K562 (cell line): ENCODE measurements at regions not wholly inside any gene's neighbourhood (a gene's known extent, or its start where the extent isn't known, plus 50 kb on each side); places are given as distances from the start of the nearest gene placed in this dataset.

Source experiments
- ATAC-seq: fragments of 200-7000 bp; cut with Tn5 transposase; 3 replicates; pipeline ENCODE4 v1.9.1; 2020; ENCODE audit warnings: moderate library complexity
- BruUV-seq: library from RNA; stranded (reverse); fragments of 400-500 nt; replicated peaks from 2 replicates; lab custom pipeline; 2021; lab: Mats Ljungman, UMichigan
- CTCF ChIA-PET: fragments of 300-600 bp; formaldehyde crosslinking; extraction: SDS; loops from one replicate; lab custom pipeline; 2021; ENCODE audit warnings: low intra/inter-chr PET ratio; lab: Yijun Ruan, JAX
- POLR2A ChIA-PET: fragments of 300-600, 350-650 bp; sonication (Branson Sonifier 250); formaldehyde crosslinking; extraction: SDS; loops from one replicate; lab custom pipeline; 2021; ENCODE audit warnings: antibody characterized with exemption, inconsistent platforms; lab: Yijun Ruan, JAX
- DNase-seq, 4 experiments: peaks; one replicate each; pipeline versions ENCODE4 v3.0.0 to v3.0.0-alpha.2; 2011 to 2018; ENCODE audit warnings: low spot score in 3 of 4, mixed read lengths in 3 of 4; ENCODE audit errors: extremely low read depth in 1 of 4
- FAIRE-seq: peaks from 2 replicates; lab custom pipeline; 2011; peaks lifted over from hg19 to GRCh38; lab: Jason Lieb, UNC
- H2AFZ ChIP-seq: 2 replicates; pipeline ENCODE4 v1.6.0; 2011; ENCODE audit warnings: low read depth, low read length, control low read depth, inconsistent platforms
- H3K27ac ChIP-seq: fragments of 200-600 bp; 3 replicates; pipeline ENCODE4 v1.8.0; 2011; ENCODE audit warnings: low read depth, mild to moderate bottlenecking, control low read depth, inconsistent platforms, low read length, moderate library complexity, mixed read lengths; ENCODE audit errors: extremely low read depth
- H3K27me3 ChIP-seq, 2 experiments: fragments of 300-600 bp in 1 of 2; 2 replicates in 1 of 2; 3 replicates in 1 of 2; pipeline versions ENCODE4 v1.6.0 to v1.8.0; 2011; ENCODE audit warnings: inconsistent platforms in 2 of 2, low read length in 2 of 2, mild to moderate bottlenecking in 1 of 2, mixed read lengths in 1 of 2, moderate library complexity in 1 of 2; ENCODE audit not compliant: control insufficient read depth in 2 of 2, insufficient read depth in 2 of 2
- H3K36me3 ChIP-seq: fragments of 300-600 bp; 3 replicates; pipeline ENCODE4 v1.8.0; 2011; ENCODE audit warnings: mild to moderate bottlenecking, low read length, inconsistent platforms; ENCODE audit not compliant: control insufficient read depth, insufficient read depth
- H3K4me1 ChIP-seq, 2 experiments: fragments of 200-600 bp in 1 of 2; replicated peaks in 1 of 2; 2 replicates in 1 of 2; 3 replicates in 1 of 2; pipeline versions ENCODE4 v1.5.1 to v1.8.0; 2011; ENCODE audit warnings: inconsistent platforms in 2 of 2, low read length in 2 of 2, mild to moderate bottlenecking in 1 of 2, mixed read lengths in 1 of 2, moderate library complexity in 1 of 2; ENCODE audit not compliant: control insufficient read depth in 2 of 2, insufficient read depth in 2 of 2
- H3K4me2 ChIP-seq: 2 replicates; pipeline ENCODE4 v1.6.1; 2011; ENCODE audit warnings: low read length, control low read depth, inconsistent platforms, mixed read lengths; ENCODE audit not compliant: insufficient read depth
- H3K4me3 ChIP-seq: fragments of 200-600 bp; sonication (generic), shearing (Covaris generic); 2 replicates; pipeline ENCODE4 v1.5.1; 2016; ENCODE audit warnings: control low read depth, inconsistent platforms
- H3K79me2 ChIP-seq: fragments of 200-600 bp; 3 replicates; pipeline ENCODE4 v1.8.0; 2011; ENCODE audit warnings: low read length, inconsistent platforms; ENCODE audit not compliant: control insufficient read depth, insufficient read depth
- H3K9ac ChIP-seq, 2 experiments: 2 replicates each; pipeline versions ENCODE4 v1.6.0 to v1.6.1; 2011; ENCODE audit warnings: low read depth in 2 of 2, low read length in 2 of 2, control low read depth in 1 of 2, inconsistent platforms in 1 of 2, mild to moderate bottlenecking in 1 of 2, mixed read lengths in 1 of 2; ENCODE audit not compliant: insufficient read depth in 1 of 2
- H3K9me1 ChIP-seq: one replicate; pipeline ENCODE4 v1.6.0; 2011; ENCODE audit warnings: inconsistent platforms, mild to moderate bottlenecking, low read length, moderate library complexity; ENCODE audit not compliant: control insufficient read depth, insufficient read depth
- H3K9me3 ChIP-seq: replicated peaks from 2 replicates; pipeline ENCODE4 v1.5.1; 2011; ENCODE audit warnings: low read depth, low read length, inconsistent platforms; ENCODE audit not compliant: control insufficient read depth, insufficient read depth
- H4K20me1 ChIP-seq: replicated peaks from 2 replicates; pipeline ENCODE4 v1.6.1; 2011; ENCODE audit warnings: low read length, inconsistent platforms, mixed read lengths; ENCODE audit not compliant: control insufficient read depth, insufficient read depth
- EGR1 ChIP-seq: fragments of 450-650 bp; conservative IDR thresholded peaks from 2 replicates; pipeline ENCODE4 v1.6.1; 2017; ENCODE audit warnings: mild to moderate bottlenecking
- HBP1 ChIP-seq: fragments of 450-650 bp; formaldehyde crosslinking; IDR thresholded peaks from 2 replicates; pipeline ENCODE4 v1.4.0; 2022; ENCODE audit warnings: missing genetic modification characterization
- RAD21 ChIP-seq, 2 experiments: fragments of 250-450 bp in 1 of 2; fragments of 450-650 bp in 1 of 2; sonication (Bioruptor Pico) in 1 of 2; formaldehyde crosslinking in 1 of 2; IDR thresholded peaks in 1 of 2; conservative IDR thresholded peaks in 1 of 2; 2 replicates each; pipeline versions ENCODE4 v1.4.0 to v1.8.0; 2020 to 2022; ENCODE audit warnings: mild to moderate bottlenecking in 2 of 2, moderate library complexity in 1 of 2
- TSC22D4 ChIP-seq: fragments of 450-650 bp; IDR thresholded peaks from 2 replicates; pipeline ENCODE4 v1.6.1; 2016; ENCODE audit warnings: missing genetic modification characterization, missing biosample characterization, control low read depth
- ZBTB33 ChIP-seq: sonication (generic); formaldehyde crosslinking; IDR thresholded peaks from 2 replicates; pipeline ENCODE4 v1.8.1; 2023; ENCODE audit warnings: mild to moderate bottlenecking, missing genetic modification reagents
- in situ Hi-C: fragments of 300-500 bp; cut with MboI; formaldehyde crosslinking; loops from 4 replicates; pipeline ENCODE4 v1.15.0; 2018; ENCODE audit warnings: inconsistent platforms, mixed read lengths
- intact Hi-C: fragments of 100-400 bp; cut with micrococcal nuclease; formaldehyde crosslinking; loops from 2 replicates; pipeline ENCODE4 v1.14.2; 2022

GRCh38 chr2:61733563-61733962 is 120.3 kb downstream of the FAM161A start (continued):
- TF ChIP-seq ZBTB33 (CRISPR knock-in tag) (no peak), TSC22D4 (tag) (no peak), HBP1 (CRISPR knock-in tag) (no peak)

GRCh38 chr2:61732787-61733186 is 121.1 kb downstream of the FAM161A start:
- Histone ChIP-seq H3K27ac (no peak overlapping the region), H3K4me2 (no peak overlapping the region), H3K9me1 (no peaks in the 10 kb centered on the region), H3K4me3 (no peak overlapping the region), H3K27me3 (peaks cover 11 to 13% of the 10 kb centered on the region in 2 experiments; a peak in 3 of 5 replicates), H3K79me2 (no peaks in the 10 kb centered on the region), H4K20me1 (no peaks in the 10 kb centered on the region), H3K4me1 (no peaks in the 10 kb centered on the region), H2AFZ (no peak overlapping the region), H3K9me3 (no peaks in the 10 kb centered on the region), H3K36me3 (no peaks in the 10 kb centered on the region), H3K9ac (no peak overlapping the region)
- TF ChIP-seq EGR1 = no peak
- TF ChIP-seq RAD21 (CRISPR knock-in tag; conservative IDR thresholded peaks at IDR 0.05 in 1 of 2, IDR thresholded peaks at IDR 0.05 in 1 of 2) = 0 out of 4 replicates have a peak, but pooled peaks of 1 of the 2 experiments have one; percentile 7
- intact Hi-C loops (no loop called here), in situ Hi-C loops (no loop called here)
- POLR2A ChIA-PET = interaction anchor here (0.7 kb wide), 1 partner anchor 10 kb away, joined by 3 read pairs; no protein-coding TSS in a partner anchor
- DNase-seq (no peak), FAIRE-seq (no peak), ATAC-seq (no peak)
- CTCF ChIA-PET = no interaction called here
- BruUV-seq = no TSS peak
